HEK293 (cell line): ENCODE measurements at regions not wholly inside any gene's neighbourhood (a gene's known extent, or its start where the extent isn't known, plus 50 kb on each side); places are given as distances from the start of the nearest gene placed in this dataset.

Experiments
- CTCF ChIA-PET: fragments of 350-600 bp; formaldehyde crosslinking; extraction: SDS; loops from one replicate; lab custom pipeline; 2021; ENCODE audit warnings: antibody characterized with exemption; lab: Yijun Ruan, JAX
- POLR2A ChIA-PET: fragments of 300-600 bp; formaldehyde crosslinking; extraction: SDS; loops from one replicate; lab custom pipeline; 2020; ENCODE audit warnings: antibody characterized with exemption, inconsistent platforms; lab: Yijun Ruan, JAX
- H3K27ac ChIP-seq: fragments of 200-500 bp; sonication (Bioruptor generic); 2 replicates; pipeline ENCODE4 v1.5.1; 2014; ENCODE audit warnings: low read depth, low read length, control low read depth, inconsistent platforms; ENCODE audit errors: extremely low read depth
- H3K36me3 ChIP-seq, 2 experiments: fragments of 200-500 bp in 1 of 2; sonication (Bioruptor generic) in 1 of 2; 1 replicate in 1 of 2; 2 replicates in 1 of 2; pipeline ENCODE4 v1.5.1; 2014 to 2017; ENCODE audit warnings: inconsistent platforms in 2 of 2, low read length in 2 of 2; ENCODE audit not compliant: control insufficient read depth in 2 of 2, insufficient read depth in 1 of 2
- H3K4me1 ChIP-seq: fragments of 200-500 bp; sonication (Bioruptor generic); 2 replicates; pipeline ENCODE4 v1.5.1; 2014; ENCODE audit warnings: mild to moderate bottlenecking, low read length, inconsistent platforms; ENCODE audit not compliant: control insufficient read depth, insufficient read depth
- H3K4me3 ChIP-seq: 2 replicates; pipeline ENCODE4 v1.5.1; 2011; ENCODE audit warnings: low read depth, mild to moderate bottlenecking, control low read depth, low read length, moderate library complexity
- H3K9me3 ChIP-seq: fragments of 200-500 bp; sonication (Bioruptor generic); 2 replicates; pipeline ENCODE4 v1.5.1; 2014; ENCODE audit warnings: low read depth, low read length, inconsistent platforms; ENCODE audit not compliant: control insufficient read depth, insufficient read depth
- ATF2 ChIP-seq: fragments of 450-650 bp; formaldehyde crosslinking; IDR thresholded peaks from 2 replicates; pipeline ENCODE4 v1.5.1; 2016; ENCODE audit warnings: missing biosample characterization, missing genetic modification characterization, low read depth
- GLIS2 ChIP-seq: fragments of 450-650 bp; formaldehyde crosslinking; IDR thresholded peaks from 2 replicates; pipeline ENCODE4 v1.5.1; 2016; ENCODE audit warnings: missing biosample characterization, missing genetic modification characterization
- KLF10 ChIP-seq: fragments of 450-650 bp; IDR thresholded peaks from 2 replicates; pipeline ENCODE4 v1.5.1; 2018; ENCODE audit warnings: missing biosample characterization, mild to moderate bottlenecking, missing genetic modification characterization
- KLF16 ChIP-seq: fragments of 450-650 bp; formaldehyde crosslinking; IDR thresholded peaks from 2 replicates; pipeline ENCODE4 v1.5.1; 2017; ENCODE audit warnings: missing biosample characterization, missing genetic modification characterization
- TCF7L2 ChIP-seq: IDR thresholded peaks from 2 replicates; pipeline ENCODE4 v1.6.1; 2011; ENCODE audit warnings: low read depth, mild to moderate bottlenecking, inconsistent platforms, low read length, moderate library complexity, borderline replicate concordance
- YY1 ChIP-seq: fragments of 450-650 bp; formaldehyde crosslinking; IDR thresholded peaks from 2 replicates; pipeline ENCODE4 v1.5.1; 2018; ENCODE audit warnings: missing biosample characterization, missing genetic modification characterization
- ZFP69B ChIP-seq: fragments of 450-650 bp; formaldehyde crosslinking; IDR thresholded peaks from 2 replicates; pipeline ENCODE4 v1.5.1; 2016; ENCODE audit warnings: missing biosample characterization, missing genetic modification characterization
- ZNF112 ChIP-seq: fragments of 450-650 bp; formaldehyde crosslinking; IDR thresholded peaks from 2 replicates; pipeline ENCODE4 v1.5.0; 2017; ENCODE audit warnings: missing biosample characterization, missing genetic modification characterization
- ZNF132 ChIP-seq: fragments of 450-650 bp; formaldehyde crosslinking; IDR thresholded peaks from 2 replicates; pipeline ENCODE4 v1.5.1; 2017; ENCODE audit warnings: missing biosample characterization, missing genetic modification characterization, borderline replicate concordance
- ZNF138 ChIP-seq: fragments of 450-650 bp; formaldehyde crosslinking; IDR thresholded peaks from 2 replicates; pipeline ENCODE4 v1.5.1; 2016; ENCODE audit warnings: missing biosample characterization, missing genetic modification characterization, borderline replicate concordance
- ZNF140 ChIP-seq: fragments of 450-650 bp; formaldehyde crosslinking; IDR thresholded peaks from 2 replicates; pipeline ENCODE4 v1.5.1; 2016; ENCODE audit warnings: missing biosample characterization, missing genetic modification characterization
- ZNF18 ChIP-seq: fragments of 450-650 bp; formaldehyde crosslinking; IDR thresholded peaks from 2 replicates; pipeline ENCODE4 v1.5.1; 2016; ENCODE audit warnings: missing biosample characterization, missing genetic modification characterization
- ZNF24 ChIP-seq: fragments of 450-650 bp; formaldehyde crosslinking; IDR thresholded peaks from 2 replicates; pipeline ENCODE4 v1.5.1; 2016; ENCODE audit warnings: missing biosample characterization, missing genetic modification characterization
- ZNF280C ChIP-seq: fragments of 450-650 bp; formaldehyde crosslinking; IDR thresholded peaks from 2 replicates; pipeline ENCODE4 v1.5.1; 2016; ENCODE audit warnings: missing biosample characterization, missing genetic modification characterization
- ZNF416 ChIP-seq: fragments of 450-650 bp; formaldehyde crosslinking; IDR thresholded peaks from 2 replicates; pipeline ENCODE4 v1.5.1; 2016; ENCODE audit warnings: missing biosample characterization, missing genetic modification characterization
- ZNF423 ChIP-seq: fragments of 450-650 bp; formaldehyde crosslinking; IDR thresholded peaks from 2 replicates; pipeline ENCODE4 v1.5.1; 2016; ENCODE audit warnings: missing biosample characterization, missing genetic modification characterization
- ZNF571 ChIP-seq: fragments of 450-650 bp; formaldehyde crosslinking; IDR thresholded peaks from 2 replicates; pipeline ENCODE4 v1.5.0; 2017; ENCODE audit warnings: missing biosample characterization, missing genetic modification characterization
- ZNF596 ChIP-seq: fragments of 450-650 bp; IDR thresholded peaks from 2 replicates; pipeline ENCODE4 v1.5.0; 2018; ENCODE audit warnings: missing biosample characterization, mild to moderate bottlenecking, missing genetic modification characterization, moderate library complexity
- ZNF624 ChIP-seq: fragments of 450-650 bp; formaldehyde crosslinking; IDR thresholded peaks from 2 replicates; pipeline ENCODE4 v1.5.1; 2017; ENCODE audit warnings: missing biosample characterization, missing genetic modification characterization
- ZNF707 ChIP-seq: fragments of 450-650 bp; formaldehyde crosslinking; IDR thresholded peaks from 2 replicates; pipeline ENCODE4 v1.5.1; 2016; ENCODE audit warnings: missing biosample characterization, missing genetic modification characterization
- ZNF776 ChIP-seq: fragments of 450-650 bp; formaldehyde crosslinking; IDR thresholded peaks from 2 replicates; pipeline ENCODE4 v1.5.0; 2017; ENCODE audit warnings: missing biosample characterization, missing genetic modification characterization, borderline replicate concordance
- ZNF785 ChIP-seq: fragments of 450-650 bp; formaldehyde crosslinking; IDR thresholded peaks from 2 replicates; pipeline ENCODE4 v1.5.1; 2016; ENCODE audit warnings: missing biosample characterization, missing genetic modification characterization

- TF ChIP-seq ZNF280C, result no peak
- no peak for TF ChIP-seq GLIS2
- TF ChIP-seq ZNF140 (tag by site-specific recombination), result no peak
- no peak for TF ChIP-seq ZNF624
- no peak for TF ChIP-seq ZNF416 (tag by site-specific recombination)
- no peak for TF ChIP-seq ZNF776 (tag by site-specific recombination)
- TF ChIP-seq ZNF138 (tag by site-specific recombination), result no peak
- TF ChIP-seq ZNF596 (tag by site-specific recombination), result no peak
These were observed 124.5 kb downstream of the BTG1 start (continued) for GRCh38 chr12:92020983-92021665.

GRCh38 chr12:92019491-92020277 is 126.0 kb downstream of the BTG1 start:
- TF ChIP-seq ZNF18 (tag by site-specific recombination), result no peak
- no peak for TF ChIP-seq TCF7L2
- no peak for TF ChIP-seq ZFP69B
- TF ChIP-seq KLF10 (tag by site-specific recombination), result no peak
- no peak for TF ChIP-seq ZNF24 (tag by site-specific recombination)
- TF ChIP-seq ZNF132 (tag by site-specific recombination), result no peak
- TF ChIP-seq ZNF571 (tag by site-specific recombination), result no peak
- TF ChIP-seq ZNF596 (tag by site-specific recombination), result no peak
- no peak for TF ChIP-seq ZNF785 (tag by site-specific recombination)
- TF ChIP-seq ZNF423 (tag by site-specific recombination), result no peak
- no peak for TF ChIP-seq ZNF707 (tag by site-specific recombination)
- TF ChIP-seq KLF16, result no peak
- TF ChIP-seq ATF2, result no peak
- no peak for TF ChIP-seq YY1
- no peak for TF ChIP-seq ZNF112
- TF ChIP-seq, all 188 proteins: peak for 0
- Histone ChIP-seq H3K27ac (no peak overlapping the region), H3K4me1 (peaks cover 5% of the 10 kb centered on the region; the same call in 1 of the 2 replicates), H3K36me3 (no peaks in the 10 kb centered on the region), H3K9me3 (no peaks in the 10 kb centered on the region), H3K4me3 (no peak overlapping the region)
- POLR2A ChIA-PET, result no interaction called here
- CTCF ChIA-PET, result no interaction called here
